HG02798 (cell line): ENCODE measurements at regions not wholly inside any gene's neighbourhood (a gene's known extent, or its start where the extent isn't known, plus 50 kb on each side); places are given as distances from the start of the nearest gene placed in this dataset.
"Not testable (repeated sequence)": the region's sequence is repeated elsewhere in the genome, so short reads cannot be mapped to it uniquely, and the experiment has no call there.

Source experiments
- ATAC-seq: cut with Tn5 transposase; IDR thresholded peaks from one replicate; pipeline ENCODE4 v1.9.1; 2021; ENCODE audit warnings: mild to moderate bottlenecking; ENCODE audit not compliant: unreplicated experiment, poor library complexity

GRCh38 chr18:57956491-57956890 is 87.5 kb upstream of the NEDD4L start:
- no peak for ATAC-seq

- ATAC-seq: no peak
These were observed 89.1 kb upstream of the NEDD4L start for GRCh38 chr18:57954935-57955334.

GRCh38 chr18:57953883-57954282 is 90.1 kb upstream of the NEDD4L start:
- ATAC-seq: no peak

GRCh38 chr18:57951999-57952774 is 91.8 kb upstream of the NEDD4L start:
- no peak for ATAC-seq

GRCh38 chr18:57951117-57951796 is 92.8 kb upstream of the NEDD4L start:
- peak; percentile 60 for ATAC-seq

GRCh38 chr18:57950542-57950941 is 93.5 kb upstream of the NEDD4L start:
- ATAC-seq: no peak

- ATAC-seq: not testable (repeated sequence)
These were observed 94.7 kb upstream of the NEDD4L start for GRCh38 chr18:57949335-57949734.

GRCh38 chr18:57947117-57947516 is 96.9 kb upstream of the NEDD4L start:
- ATAC-seq: no peak

- ATAC-seq: no peak
These were observed 100.3 kb upstream of the NEDD4L start for GRCh38 chr18:57943723-57944122.

GRCh38 chr18:57942493-57942892 is 101.5 kb upstream of the NEDD4L start:
- no peak for ATAC-seq

GRCh38 chr18:57941841-57942489 is 102.1 kb upstream of the NEDD4L start:
- ATAC-seq: no peak

- ATAC-seq: no peak
These were observed 103.8 kb upstream of the NEDD4L start for GRCh38 chr18:57940166-57940660.

GRCh38 chr18:57934375-57934774 is 109.7 kb upstream of the NEDD4L start:
- not testable (repeated sequence) for ATAC-seq

GRCh38 chr18:57931038-57931437 is 113.0 kb upstream of the NEDD4L start:
- peak; percentile 82 for ATAC-seq

GRCh38 chr18:57930476-57930875 is 113.5 kb upstream of the NEDD4L start:
- no peak for ATAC-seq

GRCh38 chr18:57929922-57930321 is 114.1 kb upstream of the NEDD4L start:
- ATAC-seq: no peak

- ATAC-seq: no peak
These were observed 115.6 kb upstream of the NEDD4L start for GRCh38 chr18:57928466-57928865.

GRCh38 chr18:57927511-57927910 is 116.5 kb upstream of the NEDD4L start:
- ATAC-seq: no peak

GRCh38 chr18:57925706-57926105 is 118.3 kb upstream of the NEDD4L start:
- ATAC-seq: no peak

- ATAC-seq: no peak
These were observed 120.4 kb upstream of the NEDD4L start for GRCh38 chr18:57923611-57924010.

GRCh38 chr18:57922885-57923284 is 119.8 kb upstream of the ATP8B1 start:
- ATAC-seq: no peak
